Fibroblast of lung (primary cell): ENCODE measurements at regions not wholly inside any gene's neighbourhood (a gene's known extent, or its start where the extent isn't known, plus 50 kb on each side); places are given as distances from the start of the nearest gene placed in this dataset.

Experiments
- DNase-seq, 2 donors: peaks; one replicate each; pipeline versions ENCODE4 v3.0.0 to v3.0.0-alpha.2; 2010; ENCODE audit warnings: low read depth in 2 of 2
- H2AFZ ChIP-seq: 2 replicates; pipeline ENCODE4 v1.5.1; 2012; ENCODE audit warnings: low read length, control low read depth, inconsistent platforms
- H3K27ac ChIP-seq: 2 replicates; pipeline ENCODE4 v1.5.1; 2011; ENCODE audit warnings: low read length, control low read depth; ENCODE audit not compliant: insufficient read depth
- H3K27me3 ChIP-seq: 2 replicates; pipeline ENCODE4 v1.5.1; 2011; ENCODE audit warnings: mild to moderate bottlenecking, low read length; ENCODE audit not compliant: control insufficient read depth, insufficient read depth
- H3K36me3 ChIP-seq: 2 replicates; pipeline ENCODE4 v1.5.1; 2011; ENCODE audit warnings: low read length; ENCODE audit not compliant: control insufficient read depth, insufficient read depth
- H3K4me1 ChIP-seq: 2 replicates; pipeline ENCODE4 v1.5.1; 2011; ENCODE audit warnings: low read length; ENCODE audit not compliant: control insufficient read depth, insufficient read depth; ENCODE audit errors: extremely low read depth
- H3K4me2 ChIP-seq: 2 replicates; pipeline ENCODE4 v1.5.1; 2011; ENCODE audit warnings: low read length, control low read depth; ENCODE audit not compliant: insufficient read depth; ENCODE audit errors: extremely low read depth
- H3K4me3 ChIP-seq, 4 experiments: fragments of 200-600 bp in 1 of 4; sonication (generic) in 1 of 4; replicated peaks in 1 of 4; 2 replicates each; pipeline ENCODE4 v1.5.1; 2011 to 2016; ENCODE audit warnings: low read length in 4 of 4, low read depth in 3 of 4, mild to moderate bottlenecking in 3 of 4, control low read depth in 2 of 4, inconsistent platforms in 1 of 4, mixed read lengths in 1 of 4; ENCODE audit not compliant: insufficient read depth in 1 of 4; ENCODE audit errors: control extremely low read depth in 1 of 4
- H3K79me2 ChIP-seq: 2 replicates; pipeline ENCODE4 v1.5.1; 2012; ENCODE audit warnings: mild to moderate bottlenecking, low read length, inconsistent platforms; ENCODE audit not compliant: control insufficient read depth, insufficient read depth
- H3K9ac ChIP-seq: 2 replicates; pipeline ENCODE4 v1.5.1; 2011; ENCODE audit warnings: mild to moderate bottlenecking, low read length, control low read depth; ENCODE audit not compliant: insufficient read depth
- H3K9me3 ChIP-seq: 2 replicates; pipeline ENCODE4 v1.5.1; 2012; ENCODE audit warnings: low read depth, low read length; ENCODE audit not compliant: control insufficient read depth, insufficient read depth
- H4K20me1 ChIP-seq: 2 replicates; pipeline ENCODE4 v1.5.1; 2011; ENCODE audit warnings: low read length; ENCODE audit not compliant: control insufficient read depth, insufficient read depth; ENCODE audit errors: extremely low read depth
- CTCF ChIP-seq, 2 donors: IDR thresholded peaks in 1 of 2; conservative IDR thresholded peaks in 1 of 2; 1 replicate in 1 of 2; 2 replicates in 1 of 2; pipeline ENCODE4 v1.5.1; 2011 to 2012; ENCODE audit warnings: low read length in 2 of 2, control low read depth in 1 of 2, inconsistent platforms in 1 of 2, low read depth in 1 of 2, mild to moderate bottlenecking in 1 of 2
- EZH2 ChIP-seq: IDR thresholded peaks from 2 replicates; pipeline ENCODE4 v1.5.1; 2012; ENCODE audit warnings: low read length, control low read depth, mild to moderate bottlenecking; ENCODE audit errors: missing control alignments

- Histone ChIP-seq H3K4me2 (no peak overlapping the region), H3K4me3 (no peak overlapping the region), H3K4me1 (no peaks in the 10 kb centered on the region), H3K27ac (no peak overlapping the region), H3K9me3 (no peaks in the 10 kb centered on the region), H2AFZ (no peak overlapping the region), H3K36me3 (no peaks in the 10 kb centered on the region), H3K9ac (no peak overlapping the region), H3K27me3 (no peaks in the 10 kb centered on the region), H3K79me2 (no peaks in the 10 kb centered on the region), H4K20me1 (no peaks in the 10 kb centered on the region)
- TF ChIP-seq CTCF (conservative IDR thresholded peaks at IDR 0.05 in 1 of 2, IDR thresholded peaks at IDR 0.05 in 1 of 2; ENCODE audit: low read depth in 1 of 2, low read length in 2 of 2) (no peak), EZH2 (no peak)
- DNase-seq = no peak
Measured at GRCh38 chr22:48517039-48518030, 1310.3 kb downstream of the BRD1 start.

- Histone ChIP-seq H4K20me1 (no peaks in the 10 kb centered on the region), H3K36me3 (no peaks in the 10 kb centered on the region), H3K9me3 (no peaks in the 10 kb centered on the region), H3K4me2 (no peak overlapping the region), H2AFZ (no peak overlapping the region), H3K4me3 (no peak overlapping the region), H3K4me1 (no peaks in the 10 kb centered on the region), H3K79me2 (no peaks in the 10 kb centered on the region), H3K27me3 (no peaks in the 10 kb centered on the region), H3K9ac (no peak overlapping the region), H3K27ac (no peak overlapping the region)
- TF ChIP-seq CTCF (conservative IDR thresholded peaks at IDR 0.05 in 1 of 2, IDR thresholded peaks at IDR 0.05 in 1 of 2; ENCODE audit: low read depth in 1 of 2, low read length in 2 of 2) (no peak), EZH2 (no peak)
- no peak for DNase-seq
Measured at GRCh38 chr22:48516571-48516970, 1311.1 kb downstream of the BRD1 start.

GRCh38 chr22:48515571-48516200 is 1312.0 kb downstream of the BRD1 start:
- Histone ChIP-seq H3K36me3 (no peaks in the 10 kb centered on the region), H4K20me1 (no peaks in the 10 kb centered on the region), H3K4me1 (no peaks in the 10 kb centered on the region), H3K4me3 (no peak overlapping the region), H3K27ac (no peak overlapping the region), H3K4me2 (no peak overlapping the region), H3K9ac (no peak overlapping the region), H3K79me2 (no peaks in the 10 kb centered on the region), H3K9me3 (no peaks in the 10 kb centered on the region), H3K27me3 (no peaks in the 10 kb centered on the region), H2AFZ (no peak overlapping the region)
- no peak for TF ChIP-seq CTCF (conservative IDR thresholded peaks at IDR 0.05 in 1 of 2, IDR thresholded peaks at IDR 0.05 in 1 of 2; ENCODE audit: low read depth in 1 of 2, low read length in 2 of 2)
- no peak for TF ChIP-seq EZH2
- DNase-seq = no peak
